ENCODE measurements at regions not wholly inside any gene's neighbourhood (a gene's known extent, or its start where the extent isn't known, plus 50 kb on each side); places are given as distances from the start of the nearest gene placed in this dataset.

GRCh38 chr14:21735639-21736307 is 62.2 kb upstream of the OR4E1 start:
- no peak for DNase-seq (ENCODE audit: low read depth)
- no peak for TF ChIP-seq CTCF (IDR thresholded peaks at IDR 0.05; ENCODE audit: control insufficient read depth, extremely low read depth, insufficient read depth)
- no peak overlapping the region for H3K4me3 ChIP-seq (ENCODE audit: low read depth, low read length)

GRCh38 chr14:21735200-21735599 is 61.6 kb upstream of the OR4E1 start:
- no peak overlapping the region for H3K4me3 ChIP-seq (ENCODE audit: low read depth, low read length)
- no peak for TF ChIP-seq CTCF (IDR thresholded peaks at IDR 0.05; ENCODE audit: control insufficient read depth, extremely low read depth, insufficient read depth)
- no peak for DNase-seq (ENCODE audit: low read depth)

- peak; percentile 68 for DNase-seq (ENCODE audit: low read depth)
- TF ChIP-seq CTCF (IDR thresholded peaks at IDR 0.05; ENCODE audit: control insufficient read depth, extremely low read depth, insufficient read depth): peak; percentile 74
- no peak overlapping the region for H3K4me3 ChIP-seq (ENCODE audit: low read depth, low read length)
Observed at GRCh38 chr14:21734457-21735074, 60.9 kb upstream of the OR4E1 start.

- H3K4me3 ChIP-seq (ENCODE audit: low read depth, low read length): no peak overlapping the region
- no peak for TF ChIP-seq CTCF (IDR thresholded peaks at IDR 0.05; ENCODE audit: control insufficient read depth, extremely low read depth, insufficient read depth)
- DNase-seq (ENCODE audit: low read depth): no peak
Observed at GRCh38 chr14:21729703-21730233, 56.1 kb upstream of the OR4E1 start.

- H3K4me3 ChIP-seq (ENCODE audit: low read depth, low read length): no peak overlapping the region
- no peak for TF ChIP-seq CTCF (IDR thresholded peaks at IDR 0.05; ENCODE audit: control insufficient read depth, extremely low read depth, insufficient read depth)
- no peak for DNase-seq (ENCODE audit: low read depth)
Observed at GRCh38 chr14:21725250-21725649, 51.6 kb upstream of the OR4E1 start.

- no peak for DNase-seq (ENCODE audit: low read depth)
- no peak for TF ChIP-seq CTCF (IDR thresholded peaks at IDR 0.05; ENCODE audit: control insufficient read depth, extremely low read depth, insufficient read depth)
- no peak overlapping the region for H3K4me3 ChIP-seq (ENCODE audit: low read depth, low read length)
Observed at GRCh38 chr14:21724090-21724973, 50.7 kb upstream of the OR4E1 start.

Data from LNCaP clone FGC (cell line).